Rectal smooth muscle tissue (tissue), 1 donor: ENCODE measurements at regions not wholly inside any gene's neighbourhood (a gene's known extent, or its start where the extent isn't known, plus 50 kb on each side); places are given as distances from the start of the nearest gene placed in this dataset.
"Not testable (repeated sequence)": the region's sequence is repeated elsewhere in the genome, so short reads cannot be mapped to it uniquely, and the experiment has no call there.

Source experiments
- H3K27ac ChIP-seq: one replicate; pipeline ENCODE4 v1.7.0; 2013; ENCODE audit warnings: low read depth, low read length, inconsistent platforms
- H3K27me3 ChIP-seq: one replicate; pipeline ENCODE4 v1.7.0; 2013; ENCODE audit warnings: low read length; ENCODE audit not compliant: control insufficient read depth, insufficient read depth
- H3K36me3 ChIP-seq: one replicate; pipeline ENCODE4 v1.7.0; 2013; ENCODE audit warnings: low read length; ENCODE audit not compliant: control insufficient read depth, insufficient read depth
- H3K4me1 ChIP-seq: one replicate; pipeline ENCODE4 v1.7.0; 2013; ENCODE audit warnings: low read length; ENCODE audit not compliant: control insufficient read depth, insufficient read depth
- H3K4me3 ChIP-seq: one replicate; pipeline ENCODE4 v1.7.0; 2013; ENCODE audit warnings: low read length
- H3K9ac ChIP-seq: one replicate; pipeline ENCODE4 v1.7.0; 2013; ENCODE audit warnings: low read length

DNA sequence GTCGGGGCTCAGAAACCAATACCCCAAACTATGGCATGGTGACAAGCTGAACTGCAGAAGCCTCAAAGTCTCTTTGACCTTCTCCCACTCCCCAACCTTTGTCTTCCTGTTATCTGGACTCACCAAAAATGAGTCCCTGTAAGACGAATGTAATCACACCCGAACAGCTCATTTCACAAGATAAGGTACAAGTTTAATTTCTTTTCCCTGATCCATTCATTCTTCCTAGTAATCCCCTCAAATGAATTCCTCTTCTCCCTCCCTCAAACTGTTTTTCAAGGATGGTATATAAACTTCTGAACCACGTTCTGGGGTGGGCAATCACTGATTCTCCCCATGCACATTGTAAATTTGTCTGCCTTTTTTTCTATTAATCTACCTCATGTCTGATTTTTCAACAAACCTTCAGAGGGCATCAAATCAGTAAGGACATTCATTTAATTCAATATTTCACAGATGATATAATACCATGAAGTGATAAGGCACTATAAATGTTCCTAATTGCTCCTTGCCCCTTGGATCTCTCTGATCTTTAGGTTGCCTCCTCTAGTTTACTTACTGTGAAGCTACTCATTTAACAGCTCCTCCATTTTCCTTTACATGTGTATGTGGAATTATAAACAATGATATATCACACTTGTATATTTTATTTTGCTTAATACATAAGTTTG lies 77.2 kb downstream of the OR2B2 start:
- no peak overlapping the region for H3K4me3 ChIP-seq
- no peak overlapping the region for H3K9ac ChIP-seq
- no peaks in the 10 kb centered on the region for H3K27me3 ChIP-seq
- H3K36me3 ChIP-seq = no peaks in the 10 kb centered on the region
- no peak overlapping the region for H3K27ac ChIP-seq
- peaks cover 3% of the 10 kb centered on the region for H3K4me1 ChIP-seq

DNA sequence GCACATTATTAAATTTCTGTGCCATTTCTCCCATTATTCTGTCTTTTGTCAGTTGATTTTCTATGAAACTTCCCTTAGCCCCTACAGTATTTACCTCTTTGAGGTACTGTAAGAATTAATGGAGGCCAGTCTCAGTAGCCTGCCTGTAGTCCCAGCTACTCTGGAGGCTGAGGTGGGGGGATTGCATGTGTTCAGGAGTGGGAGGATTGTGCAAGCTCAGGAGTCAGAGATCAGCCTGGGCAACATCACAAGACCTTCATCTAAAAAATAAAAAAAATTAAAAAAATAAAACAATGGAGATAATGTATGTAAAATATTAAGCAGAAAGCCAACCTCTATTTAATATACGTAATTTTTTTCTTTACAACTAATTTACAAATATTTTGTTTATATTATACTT lies 77.8 kb downstream of the OR2B2 start:
- no peak overlapping the region for H3K9ac ChIP-seq
- no peaks in the 10 kb centered on the region for H3K4me1 ChIP-seq
- H3K4me3 ChIP-seq = no peak overlapping the region
- H3K27ac ChIP-seq = no peak overlapping the region
- no peaks in the 10 kb centered on the region for H3K27me3 ChIP-seq
- H3K36me3 ChIP-seq = no peaks in the 10 kb centered on the region

DNA sequence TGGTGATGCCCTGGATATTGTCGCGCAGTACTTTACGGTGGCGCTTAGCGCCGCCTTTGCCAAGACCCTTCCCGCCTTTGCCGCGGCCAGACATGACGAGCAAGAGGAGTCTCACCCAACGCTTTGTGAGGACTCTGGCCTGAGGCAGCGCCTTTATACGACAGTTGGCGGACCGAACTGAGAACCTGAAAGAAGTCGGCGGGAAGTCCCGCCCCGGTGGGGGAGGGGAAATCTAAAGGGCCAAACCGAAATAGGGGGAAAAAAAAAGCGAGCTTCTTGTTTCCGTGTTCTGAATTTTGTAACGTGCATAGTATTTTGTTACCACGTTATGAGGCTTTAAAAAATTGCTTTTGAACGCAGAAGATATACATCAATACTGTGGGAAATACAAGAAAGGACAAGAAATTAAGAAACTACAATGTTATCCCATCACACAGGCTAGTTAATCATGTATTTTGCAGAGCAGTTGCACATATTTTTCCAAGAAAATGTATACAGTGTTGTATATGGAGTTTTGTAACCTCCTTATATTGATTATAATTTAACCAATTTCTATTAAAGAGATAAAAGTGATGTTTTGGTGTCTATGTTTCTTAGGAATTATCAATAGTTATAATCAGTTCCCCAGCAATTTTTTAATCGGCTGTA lies 80.6 kb downstream of the OR2B2 start:
- not testable (repeated sequence) for H3K9ac ChIP-seq, H3K36me3 ChIP-seq, H3K4me1 ChIP-seq, H3K27me3 ChIP-seq
- peak overlapping the region; percentile 45 for H3K27ac ChIP-seq
- peak overlapping the region; percentile 60 for H3K4me3 ChIP-seq

DNA sequence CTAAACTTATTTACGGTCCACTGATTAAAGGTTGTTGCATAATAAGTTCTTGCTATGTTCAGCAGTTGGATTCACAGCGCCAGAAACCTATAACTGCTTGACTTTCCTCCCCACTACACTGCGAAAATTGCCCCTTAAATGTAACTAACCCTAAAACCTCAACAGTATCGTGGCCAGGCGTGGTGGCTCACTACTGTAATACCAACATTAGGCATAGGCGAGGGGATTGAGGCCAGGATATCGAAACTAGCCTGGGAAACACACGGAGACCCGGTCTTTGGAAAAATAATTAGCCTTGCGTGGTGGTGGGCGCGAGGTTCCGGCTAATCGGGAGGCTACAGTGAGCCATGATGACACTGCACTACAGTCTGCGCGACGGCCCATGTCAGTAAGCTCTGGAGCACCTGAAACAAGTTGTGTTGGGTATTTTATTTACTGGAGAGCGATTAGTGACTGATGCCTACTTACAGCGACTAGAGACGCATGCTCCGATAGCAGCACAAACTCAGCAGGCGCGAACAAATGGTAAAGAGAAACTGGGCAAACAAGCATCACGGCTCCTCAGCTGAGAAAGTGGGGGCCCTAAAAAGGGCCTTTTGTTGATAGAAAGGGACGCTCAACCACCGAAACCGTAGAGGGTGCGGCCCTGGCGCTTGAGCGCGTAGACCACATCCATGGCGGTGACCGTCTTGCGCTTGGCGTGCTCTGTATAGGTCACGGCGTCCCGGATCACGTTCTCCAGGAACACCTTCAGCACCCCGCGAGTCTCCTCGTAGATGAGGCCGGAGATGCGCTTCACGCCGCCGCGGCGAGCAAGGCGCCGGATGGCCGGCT lies 81.4 kb downstream of the OR2B2 start:
- Histone ChIP-seq H3K27ac (peak overlapping the region; percentile 63), H3K4me3 (peak overlapping the region; percentile 70), H3K9ac (peak overlapping the region; percentile 10)
- not testable (repeated sequence) for H3K4me1 ChIP-seq, H3K36me3 ChIP-seq, H3K27me3 ChIP-seq

DNA sequence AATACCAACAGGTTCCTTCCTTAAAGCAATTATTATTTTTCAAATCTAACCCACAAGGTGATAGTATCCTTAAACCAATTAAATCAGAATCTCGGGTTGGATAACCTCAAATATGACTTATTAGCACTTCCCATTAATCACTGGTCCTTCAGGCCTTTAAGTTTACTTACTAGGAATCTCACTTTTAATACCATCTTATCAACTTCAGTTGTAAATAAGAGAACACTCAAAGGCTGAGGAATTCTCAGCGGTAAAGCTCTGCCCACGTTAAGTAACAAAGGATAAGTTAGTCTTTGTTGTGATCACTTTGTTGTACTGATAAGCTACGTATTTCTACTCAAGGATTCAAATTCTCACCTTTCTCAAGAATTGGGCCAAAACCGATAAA lies 82.0 kb downstream of the OR2B2 start:
- Histone ChIP-seq H3K27ac (peak overlapping the region; percentile 63), H3K27me3 (no peaks in the 10 kb centered on the region), H3K4me3 (peak overlapping the region; percentile 70), H3K36me3 (no peaks in the 10 kb centered on the region), H3K4me1 (no peaks in the 10 kb centered on the region), H3K9ac (no peak overlapping the region)

DNA sequence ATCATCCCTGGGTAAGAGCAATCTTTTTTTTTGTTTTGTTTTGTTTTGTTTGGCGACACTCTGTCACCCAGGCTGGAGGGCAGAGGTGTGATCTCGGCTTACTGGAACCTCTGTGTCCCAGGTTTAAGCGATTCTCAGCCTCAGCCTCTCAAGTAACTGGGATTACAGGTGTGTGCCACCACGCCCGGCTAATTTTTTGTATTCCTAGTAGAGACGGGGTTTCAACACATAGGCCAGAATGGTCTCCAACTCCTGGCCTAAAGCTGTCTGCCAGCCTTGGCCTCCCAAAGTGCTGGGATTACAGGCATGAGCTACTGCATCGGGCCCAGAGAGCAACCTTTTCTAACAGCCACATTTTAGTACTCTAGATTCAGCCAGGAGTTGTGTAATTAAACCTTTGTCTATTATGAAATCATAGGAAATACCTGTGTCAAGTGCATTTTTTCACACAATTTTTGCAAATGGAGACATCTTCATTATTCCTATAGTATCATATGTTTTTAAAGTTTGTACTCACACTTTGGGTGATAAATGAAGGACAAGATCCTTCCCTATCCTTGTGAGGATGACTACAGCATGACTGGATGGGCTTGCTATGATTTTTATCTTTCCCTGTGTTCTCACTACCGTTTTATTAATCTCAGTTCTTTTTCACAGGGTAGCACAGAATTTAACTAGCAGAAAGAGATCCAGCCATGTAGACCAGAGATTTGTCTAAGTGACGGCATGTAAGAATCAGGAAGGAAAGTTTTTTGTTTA lies 82.6 kb downstream of the OR2B2 start:
- Histone ChIP-seq H3K4me3 (peak overlapping the region; percentile 70), H3K27me3 (no peaks in the 10 kb centered on the region), H3K36me3 (no peaks in the 10 kb centered on the region), H3K9ac (no peak overlapping the region), H3K4me1 (no peaks in the 10 kb centered on the region), H3K27ac (peak overlapping the region; percentile 63)

DNA sequence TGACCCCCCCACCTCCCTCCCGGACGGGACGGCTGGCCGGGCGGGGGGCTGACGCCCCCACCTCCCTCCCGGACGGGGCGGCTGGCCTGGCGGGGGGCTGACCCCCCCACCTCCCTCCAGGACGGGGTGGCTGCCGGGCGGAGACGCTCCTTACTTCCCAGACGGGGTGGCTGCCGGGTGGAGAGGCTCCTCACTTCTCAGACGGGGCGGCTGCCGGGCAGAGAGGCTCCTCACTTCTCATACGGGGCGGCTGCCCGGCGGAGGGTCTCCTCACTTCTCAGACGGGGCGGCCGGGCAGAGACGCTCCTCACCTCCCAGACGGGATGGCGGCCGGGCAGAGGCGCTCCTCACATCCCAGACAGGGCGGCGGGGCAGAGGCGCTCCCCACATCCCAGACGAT lies 84.7 kb downstream of the OR2B2 start:
- not testable (repeated sequence) for H3K9ac ChIP-seq, H3K36me3 ChIP-seq, H3K4me1 ChIP-seq, H3K27ac ChIP-seq, H3K4me3 ChIP-seq, H3K27me3 ChIP-seq

DNA sequence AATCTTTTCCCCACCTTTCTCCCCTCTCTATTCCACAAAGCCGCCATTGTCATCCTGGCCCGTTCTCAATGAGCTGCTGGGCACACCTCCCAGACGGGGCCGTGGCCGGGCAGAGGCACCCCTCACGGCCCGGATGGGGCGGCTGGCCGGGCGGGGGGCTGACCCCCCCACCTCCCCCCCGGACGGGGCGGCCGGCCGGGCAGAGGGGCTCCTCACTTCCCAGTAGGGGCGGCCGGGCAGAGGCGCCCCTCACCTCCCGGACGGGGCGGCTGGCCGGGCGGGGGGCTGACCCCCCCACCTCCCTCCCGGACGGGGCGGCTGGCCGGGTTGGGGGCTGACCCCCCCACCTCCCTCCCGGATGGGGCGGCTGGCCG lies 85.6 kb downstream of the OR2B2 start:
- not testable (repeated sequence) for H3K27ac ChIP-seq, H3K27me3 ChIP-seq, H3K4me1 ChIP-seq, H3K36me3 ChIP-seq, H3K4me3 ChIP-seq, H3K9ac ChIP-seq

DNA sequence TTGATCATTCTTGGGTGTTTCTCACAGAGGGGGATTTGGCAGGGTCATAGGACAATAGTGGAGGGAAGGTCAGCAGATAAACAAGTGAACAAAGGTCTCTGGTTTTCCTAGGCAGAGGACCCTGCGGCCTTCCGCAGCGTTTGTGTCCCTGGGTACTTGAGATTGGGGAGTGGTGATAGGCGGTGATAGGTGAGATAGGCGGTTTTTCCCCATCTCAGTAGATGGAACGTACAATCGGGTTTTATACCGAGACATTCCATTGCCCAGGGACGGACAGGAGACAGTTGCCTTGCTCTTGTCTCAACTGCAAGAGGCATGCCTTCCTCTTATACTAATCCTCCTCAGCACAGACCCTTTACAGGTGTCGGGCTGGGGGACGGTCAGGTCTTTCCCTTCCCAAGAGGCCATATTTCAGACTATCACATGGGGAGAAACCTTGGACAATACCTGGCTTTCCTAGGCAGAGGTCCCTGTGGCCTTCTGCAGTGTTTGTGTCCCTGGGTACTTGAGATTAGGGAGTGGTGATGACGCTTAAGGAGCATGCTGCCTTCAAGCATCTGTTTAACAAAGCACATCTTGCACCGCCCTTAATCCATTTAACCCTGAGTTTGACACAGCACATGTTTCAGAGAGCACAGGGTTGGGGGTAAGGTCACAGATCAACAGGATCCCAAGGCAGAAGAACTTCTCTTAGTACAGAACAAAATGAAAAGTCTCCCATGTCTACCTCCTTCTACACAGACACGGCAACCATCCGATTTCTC lies 86.2 kb downstream of the OR2B2 start:
- not testable (repeated sequence) for H3K36me3 ChIP-seq, H3K27me3 ChIP-seq, H3K4me3 ChIP-seq

DNA sequence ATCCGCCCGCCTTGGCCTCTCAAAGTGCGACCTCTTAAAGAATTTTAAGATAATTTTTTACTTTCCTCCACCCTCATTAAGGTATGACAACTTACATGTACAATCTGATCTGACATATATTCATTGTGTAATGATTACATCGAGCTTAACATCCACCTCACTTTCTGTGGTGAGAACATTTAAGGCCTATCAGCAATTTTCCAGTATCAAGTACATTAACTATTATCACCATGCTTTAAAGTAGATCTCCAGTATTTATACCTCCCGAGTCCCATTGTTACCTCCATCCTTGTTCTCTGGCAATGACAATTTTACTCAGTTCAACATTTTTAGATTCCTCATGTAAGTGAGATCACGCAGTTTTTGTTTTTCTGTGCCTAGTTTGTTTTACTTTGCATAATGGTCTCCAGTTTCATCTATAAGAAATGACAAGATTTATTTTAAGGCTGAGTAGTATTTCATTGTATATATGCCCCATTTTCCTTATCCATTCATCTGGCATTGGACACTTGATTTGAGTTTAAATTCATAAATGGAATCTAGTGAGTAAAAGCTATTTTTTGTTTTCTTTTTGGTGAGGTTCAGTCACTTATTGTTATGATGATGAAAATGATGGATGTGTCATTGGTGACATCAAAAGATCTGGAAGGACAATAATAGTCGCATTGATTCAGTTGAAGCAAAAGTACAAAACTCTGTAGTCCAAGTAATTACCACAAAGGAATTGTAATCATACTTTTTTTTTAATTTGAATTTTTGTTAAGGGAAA lies 87.0 kb downstream of the OR2B2 start:
- Histone ChIP-seq H3K4me1 (no peaks in the 10 kb centered on the region), H3K27ac (no peak overlapping the region), H3K36me3 (no peaks in the 10 kb centered on the region), H3K9ac (no peak overlapping the region), H3K4me3 (peak overlapping the region; percentile 69), H3K27me3 (no peaks in the 10 kb centered on the region)

More for the DNA sequence above, 86.2 kb downstream of the OR2B2 start:
- H3K4me1 ChIP-seq, H3K9ac ChIP-seq, H3K27ac ChIP-seq: not testable (repeated sequence)

DNA sequence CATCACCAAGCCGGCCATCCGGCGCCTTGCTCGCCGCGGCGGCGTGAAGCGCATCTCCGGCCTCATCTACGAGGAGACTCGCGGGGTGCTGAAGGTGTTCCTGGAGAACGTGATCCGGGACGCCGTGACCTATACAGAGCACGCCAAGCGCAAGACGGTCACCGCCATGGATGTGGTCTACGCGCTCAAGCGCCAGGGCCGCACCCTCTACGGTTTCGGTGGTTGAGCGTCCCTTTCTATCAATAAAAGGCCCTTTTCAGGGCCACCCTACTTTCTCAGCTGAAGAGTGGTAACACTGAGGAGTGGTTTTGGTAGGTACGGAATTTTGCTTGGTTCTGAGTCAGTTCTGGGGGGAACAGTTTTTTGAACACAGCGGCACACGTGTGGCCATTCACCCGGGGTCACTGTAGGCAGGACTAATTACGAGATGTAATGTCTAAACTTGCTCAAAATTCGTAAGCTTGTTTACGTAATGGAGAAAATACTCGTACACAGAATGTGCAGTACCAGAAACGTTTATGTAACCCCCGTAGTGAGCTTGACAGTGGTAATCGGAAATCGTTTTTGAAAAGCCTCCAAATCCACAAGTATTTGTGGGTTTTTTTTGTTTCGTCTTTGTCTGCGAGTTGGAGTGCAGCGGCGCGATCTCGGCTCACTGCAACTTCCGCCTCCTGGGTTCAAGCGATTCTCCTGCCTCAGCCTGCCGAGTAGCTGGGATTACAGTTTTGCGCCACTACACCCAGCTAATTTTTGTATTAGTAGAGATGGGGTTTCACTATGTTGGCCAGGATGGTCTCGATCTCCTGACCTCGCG lies 87.8 kb downstream of the OR2B2 start:
- H3K9ac ChIP-seq = peak overlapping the region; percentile 10
- H3K36me3 ChIP-seq, H3K27me3 ChIP-seq, H3K4me1 ChIP-seq: not testable (repeated sequence)
- peak overlapping the region; percentile 69 for H3K4me3 ChIP-seq
- H3K27ac ChIP-seq = peak overlapping the region; percentile 62
